COLO668 (cell line): ENCODE measurements at regions not wholly inside any gene's neighbourhood (a gene's known extent, or its start where the extent isn't known, plus 50 kb on each side); places are given as distances from the start of the nearest gene placed in this dataset.
"Not testable (repeated sequence)": the region's sequence is repeated elsewhere in the genome, so short reads cannot be mapped to it uniquely, and the experiment has no call there.

Experiments
- DNase-seq: peaks from one replicate; lab custom pipeline; 2025; ENCODE audit not compliant: unreplicated experiment; lab: John Stamatoyannopoulos, UW

- no peak for DNase-seq
Observed at GRCh38 chr18:39453882-39454281, 1888.3 kb upstream of the CELF4 start.

- DNase-seq, result no peak
Observed at GRCh38 chr18:39453356-39453755, 1887.8 kb upstream of the CELF4 start.

- no peak for DNase-seq
Observed at GRCh38 chr18:39450958-39451357, 1885.4 kb upstream of the CELF4 start.

- DNase-seq, result no peak
Observed at GRCh38 chr18:39449566-39449965, 1884.0 kb upstream of the CELF4 start.

- no peak for DNase-seq
Observed at GRCh38 chr18:39448942-39449341, 1883.3 kb upstream of the CELF4 start.

GRCh38 chr18:39444957-39445356 is 1879.4 kb upstream of the CELF4 start:
- DNase-seq, result not testable (repeated sequence)

GRCh38 chr18:39441648-39442047 is 1876.0 kb upstream of the CELF4 start:
- DNase-seq, result no peak

GRCh38 chr18:39435996-39436395 is 1870.4 kb upstream of the CELF4 start:
- DNase-seq, result no peak

GRCh38 chr18:39435209-39435608 is 1869.6 kb upstream of the CELF4 start:
- no peak for DNase-seq

GRCh38 chr18:39434223-39434920 is 1868.8 kb upstream of the CELF4 start:
- DNase-seq, result no peak

GRCh38 chr18:39425172-39425850 is 1859.7 kb upstream of the CELF4 start:
- no peak for DNase-seq

GRCh38 chr18:39424261-39424660 is 1858.7 kb upstream of the CELF4 start:
- DNase-seq, result no peak

- DNase-seq, result no peak
Observed at GRCh38 chr18:39421276-39421675, 1855.7 kb upstream of the CELF4 start.

- no peak for DNase-seq
Observed at GRCh38 chr18:39419315-39419714, 1853.7 kb upstream of the CELF4 start.

- no peak for DNase-seq
Observed at GRCh38 chr18:39415471-39415870, 1849.9 kb upstream of the CELF4 start.

GRCh38 chr18:39414009-39414700 is 1848.6 kb upstream of the CELF4 start:
- DNase-seq, result no peak

GRCh38 chr18:39406941-39407340 is 1841.3 kb upstream of the CELF4 start:
- peak; percentile 60 for DNase-seq

- no peak for DNase-seq
Observed at GRCh38 chr18:39403121-39403520, 1837.5 kb upstream of the CELF4 start.

- no peak for DNase-seq
Observed at GRCh38 chr18:39399662-39400061, 1834.1 kb upstream of the CELF4 start.

GRCh38 chr18:39396168-39396567 is 1830.6 kb upstream of the CELF4 start:
- DNase-seq, result no peak

GRCh38 chr18:39389800-39390379 is 1824.3 kb upstream of the CELF4 start:
- peak; percentile 57 for DNase-seq

- no peak for DNase-seq
Observed at GRCh38 chr18:39380866-39381265, 1815.3 kb upstream of the CELF4 start.
